HG03064 (cell line): ENCODE measurements at regions not wholly inside any gene's neighbourhood (a gene's known extent, or its start where the extent isn't known, plus 50 kb on each side); places are given as distances from the start of the nearest gene placed in this dataset.
"Not testable (repeated sequence)": the region's sequence is repeated elsewhere in the genome, so short reads cannot be mapped to it uniquely, and the experiment has no call there.

Experiments
- ATAC-seq: cut with Tn5 transposase; IDR thresholded peaks from one replicate; pipeline ENCODE4 v1.9.1; 2021; ENCODE audit warnings: low read depth; ENCODE audit not compliant: unreplicated experiment

DNA sequence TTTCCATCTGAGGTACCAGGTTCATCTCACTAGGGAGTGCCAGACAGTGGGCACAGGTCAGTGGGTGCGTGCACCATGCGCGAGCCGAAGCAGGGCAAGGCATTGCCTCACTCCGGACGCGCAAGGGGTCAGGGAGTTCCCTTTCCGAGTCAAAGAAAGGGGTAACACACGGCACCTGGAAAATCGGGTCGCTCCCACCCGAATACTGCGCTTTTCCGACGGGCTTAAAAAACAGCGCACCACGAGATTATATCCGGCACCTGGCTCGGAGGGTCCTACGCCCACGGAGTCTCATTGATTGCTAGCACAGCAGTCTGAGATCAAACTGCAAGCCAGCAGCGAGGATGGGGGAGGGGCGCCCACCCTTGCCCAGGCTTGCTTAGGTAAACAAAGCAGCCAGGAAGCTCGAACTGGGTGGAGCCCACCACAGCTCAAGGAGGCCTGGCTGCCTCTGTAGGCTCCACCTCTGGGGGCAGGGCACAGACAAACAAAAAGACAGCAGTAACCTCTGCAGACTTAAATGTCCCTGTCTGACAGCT lies 242.5 kb downstream of the CYLC2 start:
- not testable (repeated sequence) for ATAC-seq

DNA sequence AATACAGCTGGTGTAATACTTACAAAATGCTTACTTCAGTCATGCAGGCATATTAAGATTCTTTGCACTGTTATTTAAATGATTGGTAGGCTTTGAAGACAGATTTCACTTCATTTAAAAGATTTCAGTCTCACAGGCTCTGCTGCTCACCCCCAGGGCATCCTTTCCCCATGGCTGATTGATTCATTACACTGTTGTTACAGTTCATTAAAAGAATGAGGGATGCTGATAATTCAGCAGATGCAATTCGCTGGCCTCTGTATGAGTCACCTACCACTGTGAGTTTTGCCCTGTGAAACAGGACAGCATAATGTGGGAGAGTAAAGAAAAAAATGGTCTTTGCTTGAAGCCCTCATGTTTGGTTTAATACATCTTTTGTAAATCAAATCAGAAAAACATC lies 246.9 kb downstream of the CYLC2 start:
- no peak for ATAC-seq

DNA sequence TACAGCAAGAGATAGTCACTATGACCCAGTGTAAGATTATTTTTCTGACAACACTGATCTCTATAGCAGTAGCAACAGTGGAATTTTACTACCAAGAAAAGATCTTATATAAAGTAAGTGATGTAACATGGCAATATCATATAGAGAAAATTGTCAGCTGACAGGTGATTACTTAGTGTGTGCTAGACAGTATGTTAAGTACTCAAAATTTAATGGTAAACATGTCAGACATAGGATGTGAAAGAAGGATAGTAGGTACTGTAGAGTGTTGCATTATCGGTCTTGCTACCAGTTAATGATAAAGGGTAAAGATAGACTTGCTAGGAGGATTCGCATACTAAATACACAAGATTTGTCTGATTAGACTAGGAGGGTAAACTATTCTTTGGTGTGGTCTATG lies 247.4 kb downstream of the CYLC2 start:
- no peak for ATAC-seq

DNA sequence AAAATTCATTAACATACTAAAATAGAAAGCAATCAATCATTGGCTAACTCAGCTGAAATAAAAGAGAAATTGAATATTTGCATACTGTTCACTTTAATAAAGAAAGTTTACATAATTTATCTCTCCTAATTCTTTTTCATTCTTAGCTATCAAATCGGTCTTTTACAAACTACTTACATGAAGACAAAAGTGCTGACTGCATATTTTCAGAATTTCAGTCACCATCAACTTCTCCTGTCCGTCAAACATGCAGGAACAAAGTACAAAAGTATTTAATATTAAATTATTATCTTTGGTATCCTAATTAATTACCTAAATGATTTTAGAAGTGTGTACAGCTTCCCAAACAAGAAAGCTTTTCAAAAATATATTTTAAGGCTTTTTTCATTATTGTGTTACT lies 248.4 kb downstream of the CYLC2 start:
- no peak for ATAC-seq

DNA sequence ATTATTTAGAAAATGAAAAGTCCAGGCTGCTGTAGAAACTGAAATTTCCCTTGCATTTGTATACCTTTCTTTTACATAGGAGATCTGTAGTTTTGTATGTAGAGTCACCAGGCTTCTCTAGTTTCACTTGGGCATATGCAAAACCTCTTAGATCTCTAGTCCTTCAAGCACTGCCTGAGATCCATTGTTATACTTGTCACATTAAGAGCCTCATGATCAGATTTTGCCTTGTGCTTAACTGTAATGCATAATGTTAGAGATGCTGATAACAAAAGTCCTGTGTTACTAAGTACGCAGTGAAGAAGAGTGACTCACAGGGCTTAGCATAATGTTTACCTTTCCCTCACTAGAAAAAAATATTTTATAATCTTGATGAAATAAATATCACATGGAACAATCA lies 250.2 kb downstream of the CYLC2 start:
- ATAC-seq: no peak

DNA sequence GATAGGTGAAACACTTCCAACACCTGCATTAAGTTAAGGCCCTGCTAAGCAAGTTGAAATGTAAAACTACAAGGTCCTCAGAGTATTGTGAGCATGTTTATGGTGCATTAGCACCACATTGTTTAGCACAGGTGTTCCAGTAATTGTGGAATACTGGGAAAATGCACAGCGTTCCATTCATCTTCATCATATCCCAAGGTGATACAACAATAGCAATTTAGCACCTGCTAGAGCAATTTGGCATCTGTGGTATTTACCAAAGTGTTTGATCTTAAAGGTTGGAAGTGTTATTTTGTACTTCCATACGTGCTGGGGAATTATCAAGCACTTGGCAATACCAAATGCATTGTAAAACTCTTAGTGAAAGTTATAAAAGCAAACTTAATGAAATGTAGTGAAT lies 266.8 kb downstream of the CYLC2 start:
- no peak for ATAC-seq

DNA sequence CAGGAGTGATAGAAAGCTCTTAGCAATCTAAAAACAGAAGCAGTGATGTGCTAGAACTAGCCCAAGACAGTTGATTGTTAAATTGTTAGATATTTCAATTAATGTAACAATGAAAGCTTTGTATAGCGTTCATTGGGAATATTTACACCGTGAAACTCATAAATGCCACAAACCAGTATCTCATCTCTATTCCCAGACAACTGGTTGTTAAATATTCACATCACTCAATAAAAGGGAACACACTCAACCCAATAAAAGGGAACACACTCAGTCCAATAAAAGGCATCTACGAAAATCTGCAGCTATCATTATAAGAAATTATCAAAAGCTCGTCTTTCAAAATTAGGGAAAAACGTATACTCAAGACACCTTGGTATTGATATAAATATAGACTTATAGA lies 270.9 kb downstream of the CYLC2 start:
- ATAC-seq: no peak

DNA sequence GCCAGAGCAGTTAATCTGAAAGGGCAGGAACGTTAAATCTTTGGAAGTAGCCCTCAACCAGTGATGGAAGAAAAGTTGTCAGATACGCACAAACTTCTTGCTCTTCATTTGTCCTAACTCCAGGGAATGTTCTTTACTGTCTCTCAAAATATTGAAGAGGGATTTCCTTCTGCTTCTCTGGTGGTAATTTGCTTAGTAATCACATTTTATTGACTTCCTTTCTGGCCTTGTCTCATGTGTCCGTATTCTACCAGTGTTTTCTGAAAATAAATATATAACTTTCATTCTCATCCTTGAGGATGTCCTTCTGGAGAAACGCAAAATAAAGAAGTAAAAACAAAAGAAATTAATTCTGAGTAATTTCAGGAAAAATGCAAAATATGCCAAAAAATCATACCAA lies 282.1 kb downstream of the CYLC2 start:
- ATAC-seq: no peak

DNA sequence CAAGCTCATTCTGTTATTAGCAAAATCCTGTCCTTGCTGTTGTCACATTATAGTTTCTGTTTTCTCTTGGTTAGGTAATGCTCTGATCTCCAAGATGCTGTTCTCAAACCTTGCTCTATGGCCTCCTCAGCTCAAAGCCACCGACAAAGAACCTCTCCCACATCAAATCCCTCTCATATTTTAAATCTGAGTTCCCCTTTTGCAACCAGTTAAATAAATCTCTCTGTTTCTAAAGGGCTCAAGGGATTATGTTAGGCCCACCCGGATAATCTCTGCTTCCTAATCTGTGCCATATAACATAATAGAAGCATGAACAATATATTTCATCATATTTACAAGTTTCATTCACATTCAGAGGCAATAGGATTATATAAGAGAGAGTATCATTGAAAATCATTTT lies 286.0 kb downstream of the CYLC2 start:
- no peak for ATAC-seq

DNA sequence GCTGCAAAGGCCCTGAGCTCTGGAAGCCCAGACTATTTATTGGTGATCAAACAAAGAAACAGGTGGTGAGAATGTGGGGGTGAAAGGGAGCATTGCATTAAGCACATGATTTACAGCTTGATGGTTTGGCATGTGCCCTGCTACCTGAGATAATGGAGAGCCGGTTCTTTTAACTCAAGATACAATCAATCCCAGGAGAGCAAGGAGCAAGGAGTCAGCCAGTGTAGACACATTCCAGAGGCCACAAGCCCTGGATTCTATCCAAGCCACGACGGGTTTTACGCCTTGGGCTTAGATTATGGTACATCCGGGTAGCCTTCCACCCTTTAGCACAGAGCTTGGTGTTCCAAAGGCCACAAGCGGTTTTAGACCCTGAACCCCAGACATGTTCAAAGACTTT lies 292.2 kb downstream of the CYLC2 start:
- no peak for ATAC-seq

DNA sequence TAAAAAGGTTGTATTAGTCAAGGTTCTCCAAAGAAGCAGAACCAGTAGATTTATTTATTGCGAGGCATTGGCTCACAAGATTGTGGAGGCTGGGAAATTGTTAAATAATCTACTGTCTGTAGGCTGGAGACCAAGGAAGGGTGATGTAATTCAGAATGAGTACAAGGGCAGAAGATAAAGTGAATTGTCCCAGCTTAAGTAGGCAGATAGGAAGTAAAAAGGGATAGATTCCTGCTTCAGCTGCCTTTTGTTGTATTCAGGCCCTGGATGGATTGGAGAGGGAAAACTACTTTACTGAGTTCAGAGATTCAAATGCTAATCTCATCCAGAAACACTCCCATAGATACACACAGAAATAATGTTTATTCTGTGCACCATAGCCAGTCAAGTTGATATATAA lies 301.1 kb downstream of the CYLC2 start:
- ATAC-seq: no peak

DNA sequence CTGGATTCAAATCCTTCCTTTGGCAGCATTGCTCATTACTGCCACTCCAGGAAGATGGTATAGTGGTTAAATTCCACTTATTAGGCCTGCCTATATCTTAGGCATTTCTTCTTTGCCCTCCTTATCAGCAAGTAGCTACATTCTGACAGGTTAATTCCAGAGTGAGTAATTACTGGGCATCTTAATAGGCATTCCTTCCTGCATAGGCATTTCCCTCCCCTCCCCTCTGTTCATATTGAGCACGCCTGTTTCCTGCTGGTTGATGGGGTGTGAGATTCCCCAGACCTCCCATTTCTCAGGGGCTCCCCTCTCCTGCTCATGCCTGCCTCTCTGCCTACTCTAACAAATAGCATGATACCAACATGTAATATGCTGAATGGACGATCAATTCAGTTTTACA lies 305.9 kb downstream of the CYLC2 start:
- no peak for ATAC-seq

DNA sequence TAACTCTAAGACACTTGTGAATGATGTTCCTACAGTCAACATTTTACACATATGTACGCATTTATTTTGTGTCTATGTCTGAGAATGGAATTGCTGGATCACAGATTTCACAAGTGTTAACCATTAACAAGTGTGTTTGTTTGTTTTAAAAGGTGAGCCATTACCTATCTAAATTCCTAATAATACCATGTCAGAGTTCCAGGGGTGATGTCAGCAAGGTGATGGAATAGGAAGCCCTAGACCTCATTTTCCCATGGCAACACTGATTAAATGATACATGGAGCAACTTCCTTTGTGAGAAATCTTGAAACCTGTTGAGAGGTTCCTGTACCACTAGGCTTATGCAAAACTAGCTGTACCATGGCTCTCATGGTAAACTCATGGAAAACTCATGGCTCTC lies 309.7 kb downstream of the CYLC2 start:
- ATAC-seq: no peak

DNA sequence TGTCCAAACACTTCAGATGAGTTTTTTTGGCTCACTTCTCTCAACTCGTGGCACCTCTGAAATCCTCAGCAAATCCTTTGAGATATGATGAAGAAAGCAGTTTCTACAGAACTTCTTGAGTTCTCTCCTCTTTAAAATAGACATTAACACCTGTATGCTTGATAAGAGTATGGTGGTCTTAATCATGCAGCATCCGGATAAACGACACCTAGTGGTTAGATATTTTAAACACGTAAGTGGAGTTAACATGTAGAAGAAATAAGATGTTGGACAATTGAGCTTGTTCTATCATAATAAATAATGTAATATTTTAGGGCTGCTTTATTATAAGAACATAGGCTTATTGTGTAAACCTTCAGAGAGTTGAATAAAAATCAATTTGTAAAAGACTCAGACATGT lies 324.8 kb downstream of the CYLC2 start:
- no peak for ATAC-seq

DNA sequence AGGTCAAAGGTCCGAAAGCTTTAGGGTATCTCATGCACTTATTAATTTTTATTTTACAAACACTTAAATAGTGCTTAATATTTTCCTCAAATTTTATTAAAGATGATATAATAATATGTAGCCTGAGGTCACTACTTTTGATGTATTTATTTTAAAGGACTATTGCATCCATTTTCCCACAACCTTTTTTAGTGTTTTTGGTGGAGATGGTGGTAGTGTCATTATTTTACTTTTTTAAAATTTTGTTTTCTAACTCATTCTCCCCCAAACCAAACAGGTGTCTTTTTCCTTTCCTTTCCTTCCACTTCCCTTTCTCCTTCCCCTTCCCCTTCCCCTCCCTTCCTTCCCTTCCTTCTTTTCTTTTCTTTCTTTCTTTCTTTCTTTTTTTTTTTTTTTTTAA lies 328.6 kb downstream of the CYLC2 start:
- no peak for ATAC-seq

DNA sequence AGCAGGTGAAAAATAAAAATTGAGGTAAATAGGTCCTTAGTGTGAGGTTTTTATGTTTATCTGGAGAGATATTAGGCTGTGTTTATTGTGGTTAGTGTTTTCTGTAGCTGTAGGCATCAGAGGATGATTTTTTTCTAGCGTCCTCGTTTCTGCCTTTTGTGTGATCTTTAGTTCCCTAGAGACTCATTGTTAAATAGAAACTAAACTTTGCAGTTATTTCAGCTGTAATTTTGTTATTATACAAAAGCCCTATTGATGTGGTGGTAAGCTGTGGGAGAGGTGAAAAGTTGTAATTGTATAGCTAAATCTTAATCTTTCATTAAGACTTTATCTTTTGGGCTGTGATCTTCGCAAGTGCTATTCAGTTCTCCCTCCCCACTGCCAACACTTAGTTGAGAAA lies 340.3 kb downstream of the CYLC2 start:
- ATAC-seq: no peak

DNA sequence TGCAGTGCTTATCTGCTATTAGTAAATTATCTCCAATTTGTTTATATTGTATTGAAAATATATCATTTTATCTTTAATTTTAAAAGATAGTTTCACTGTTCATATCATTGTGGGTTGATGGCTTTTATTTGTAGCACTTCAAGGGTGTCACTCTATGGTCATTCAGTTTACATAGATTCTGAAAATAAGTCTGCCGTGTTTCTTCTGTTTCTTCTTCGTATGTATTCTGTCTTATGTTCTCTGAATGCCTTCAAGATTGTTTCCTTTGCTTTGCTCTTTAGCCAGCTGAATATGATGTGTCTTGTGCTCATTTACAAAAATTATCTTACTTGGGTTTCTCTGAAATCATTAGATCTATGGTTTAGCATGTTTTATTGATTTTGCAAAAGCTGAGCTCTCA lies 359.9 kb downstream of the CYLC2 start:
- ATAC-seq: no peak

DNA sequence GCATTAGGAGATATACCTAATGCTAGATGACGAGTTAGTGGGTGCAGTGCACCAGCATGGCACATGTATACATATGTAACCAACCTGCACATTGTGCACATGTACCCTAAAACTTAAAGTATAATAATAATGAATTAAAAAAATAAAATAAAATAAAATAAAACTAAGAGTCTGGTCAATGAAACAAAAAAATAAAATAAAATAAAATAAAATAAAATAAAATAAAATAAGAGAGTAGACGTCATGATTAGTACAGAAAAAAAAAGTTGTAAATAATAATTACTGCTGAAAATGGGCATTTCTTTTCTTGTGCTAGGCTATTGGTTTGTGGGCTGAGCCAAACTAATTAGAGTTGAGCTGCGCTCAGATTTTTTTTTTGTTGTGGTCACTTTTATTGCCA lies 362.8 kb downstream of the CYLC2 start:
- ATAC-seq: not testable (repeated sequence)

DNA sequence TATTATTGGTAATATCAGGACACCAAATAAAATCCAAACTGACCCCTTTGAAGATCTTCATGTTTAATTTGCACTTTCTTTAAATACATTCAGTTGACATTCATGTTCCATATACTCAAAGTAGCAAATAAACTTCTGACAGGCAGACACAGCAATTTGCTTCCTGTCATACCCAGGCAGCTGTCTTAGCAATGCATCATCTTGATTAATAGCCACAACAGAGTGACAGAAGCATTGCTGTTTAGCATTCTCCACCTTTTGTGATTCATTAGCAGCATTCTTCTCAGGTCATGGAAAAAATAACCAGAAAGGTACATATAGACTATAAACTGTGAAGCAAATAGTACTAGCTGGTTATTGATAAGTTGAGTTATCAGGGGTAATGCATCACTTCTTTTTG lies 366.8 kb downstream of the CYLC2 start:
- no peak for ATAC-seq

DNA sequence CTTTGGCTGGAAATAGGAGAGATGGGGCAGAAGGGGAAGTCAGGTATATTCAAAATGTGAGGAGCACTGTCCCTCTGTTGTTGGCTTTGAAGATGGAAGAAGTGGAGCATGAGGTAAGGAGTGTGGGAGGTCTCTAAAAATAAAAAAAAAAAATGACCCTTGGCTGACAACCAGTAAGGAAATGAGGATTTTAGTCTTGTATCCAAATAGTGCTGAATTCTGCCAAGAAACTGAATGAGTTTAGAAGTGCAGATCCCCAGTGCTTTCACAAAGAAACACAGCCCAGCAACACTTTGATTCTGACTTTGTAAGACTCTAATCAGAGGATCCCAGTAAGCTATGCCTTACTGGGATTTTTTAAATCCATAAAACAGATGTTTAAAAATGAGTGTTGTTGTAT lies 367.9 kb downstream of the CYLC2 start:
- no peak for ATAC-seq

DNA sequence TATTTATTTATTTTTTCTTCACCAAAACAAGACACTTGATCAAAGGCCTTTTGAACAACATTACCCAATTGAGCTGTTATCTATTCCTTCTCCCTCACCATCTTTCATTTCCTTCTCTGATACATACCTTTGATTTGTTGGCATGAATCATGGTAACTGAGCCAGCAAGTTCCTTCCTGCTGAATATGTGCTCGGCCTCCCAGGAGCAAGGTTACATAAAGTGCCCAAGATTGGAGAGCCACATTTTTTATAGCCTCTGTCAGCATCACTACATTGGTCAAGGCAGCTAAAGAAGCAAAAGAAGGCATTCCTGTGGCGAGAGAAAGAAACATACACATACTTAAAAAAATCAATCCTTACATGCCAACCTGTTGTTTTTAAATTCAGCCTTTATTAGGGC lies 369.6 kb downstream of the CYLC2 start:
- ATAC-seq: no peak

DNA sequence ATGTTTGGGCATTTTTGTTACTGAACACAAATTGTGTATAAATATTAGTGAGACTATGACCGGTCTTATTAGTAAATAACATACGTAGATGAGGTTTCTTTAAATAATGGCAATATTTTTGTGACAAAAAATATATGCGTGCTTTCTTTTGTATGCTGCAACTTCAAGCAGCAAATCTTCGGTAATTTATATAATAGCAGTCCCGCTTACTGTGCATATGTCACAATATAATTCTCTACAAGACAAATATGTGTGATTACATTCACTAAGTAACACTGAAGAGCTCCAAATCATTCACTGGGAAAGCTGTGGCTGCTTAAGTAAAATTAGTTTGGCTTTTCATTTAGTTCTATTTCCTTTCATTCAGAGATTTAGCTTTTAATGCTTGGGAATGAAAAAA lies 376.0 kb downstream of the CYLC2 start:
- ATAC-seq: no peak

DNA sequence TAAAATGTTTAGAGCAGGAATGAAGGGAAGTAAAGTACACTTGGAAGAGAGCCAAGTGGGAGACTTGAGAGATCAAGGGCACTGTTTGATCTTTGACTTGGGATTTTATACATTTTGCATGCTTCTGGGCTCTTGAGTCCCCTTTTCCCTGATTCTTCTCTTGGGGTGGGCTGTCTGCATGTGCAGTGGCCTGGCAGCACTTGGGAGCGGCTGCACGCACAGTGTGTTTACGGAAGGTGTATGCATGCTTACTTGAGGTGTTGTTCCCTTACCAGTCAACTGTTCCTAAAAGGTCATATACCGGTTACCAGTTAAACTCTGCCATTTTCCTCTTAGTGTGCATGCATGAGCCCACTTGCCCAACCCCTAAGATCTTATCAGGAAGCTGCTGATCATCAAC lies 377.7 kb downstream of the CYLC2 start:
- ATAC-seq: no peak

DNA sequence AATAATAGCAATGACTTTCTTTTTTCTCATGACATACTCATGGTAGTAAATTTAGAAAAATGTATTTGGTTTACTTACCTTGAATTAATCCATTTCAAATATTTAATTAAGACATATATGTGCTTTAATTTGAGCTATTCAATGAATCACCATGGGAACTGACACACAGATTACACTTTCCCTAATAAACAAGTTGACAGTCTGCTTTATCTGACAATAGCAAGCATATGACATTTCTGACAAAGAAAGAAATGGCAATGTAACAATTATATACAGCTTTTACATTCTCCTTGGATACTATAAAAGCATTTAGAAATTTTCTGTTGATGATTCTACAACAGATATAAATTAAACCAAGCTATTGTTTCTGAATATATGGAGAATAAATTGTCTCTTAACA lies 382.5 kb downstream of the CYLC2 start:
- no peak for ATAC-seq
